HuH-7 (cell line): ENCODE measurements at regions not wholly inside any gene's neighbourhood (a gene's known extent, or its start where the extent isn't known, plus 50 kb on each side); places are given as distances from the start of the nearest gene placed in this dataset.

Experiments
- DNase-seq: peaks from one replicate; pipeline ENCODE4 v3.0.0; 2011; ENCODE audit warnings: low spot score

DNA sequence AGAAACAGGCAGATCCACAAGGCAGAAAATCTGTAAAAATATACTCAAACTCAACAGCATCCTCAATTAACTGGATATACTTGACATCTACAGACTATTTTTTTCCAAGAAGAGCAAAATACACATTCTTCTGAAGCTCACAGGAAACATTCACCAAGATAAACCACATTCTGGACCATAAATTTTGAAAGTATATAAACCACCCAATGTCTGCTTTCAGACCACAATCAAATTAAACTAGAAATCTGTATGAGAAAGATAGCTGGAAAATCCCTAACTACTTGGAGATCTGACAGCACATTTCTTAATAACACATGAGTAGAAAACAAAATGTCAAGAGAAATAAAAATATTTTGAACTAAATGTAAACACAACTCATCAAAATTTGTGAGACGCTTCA lies 195.5 kb downstream of the ERMARD start:
- DNase-seq: no peak

DNA sequence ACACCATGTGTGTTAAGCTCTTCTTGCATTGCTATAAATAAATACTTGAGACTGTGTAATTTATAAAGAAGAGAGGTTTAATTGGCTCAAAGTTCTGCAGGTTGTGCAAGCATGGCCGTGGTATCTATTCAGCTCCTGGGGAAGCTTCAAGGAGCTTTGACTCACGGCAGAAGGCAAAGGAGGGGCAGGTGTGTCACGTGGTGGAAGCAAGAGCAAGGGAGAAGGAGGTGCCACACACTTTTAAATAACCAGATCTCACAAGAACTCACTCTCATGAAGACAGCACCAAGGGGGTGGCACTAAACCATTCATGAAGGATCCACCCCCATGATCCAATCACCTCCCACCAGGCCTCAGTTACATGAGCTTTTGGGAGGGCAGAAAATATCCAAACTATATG lies 193.7 kb downstream of the ERMARD start:
- no peak for DNase-seq

DNA sequence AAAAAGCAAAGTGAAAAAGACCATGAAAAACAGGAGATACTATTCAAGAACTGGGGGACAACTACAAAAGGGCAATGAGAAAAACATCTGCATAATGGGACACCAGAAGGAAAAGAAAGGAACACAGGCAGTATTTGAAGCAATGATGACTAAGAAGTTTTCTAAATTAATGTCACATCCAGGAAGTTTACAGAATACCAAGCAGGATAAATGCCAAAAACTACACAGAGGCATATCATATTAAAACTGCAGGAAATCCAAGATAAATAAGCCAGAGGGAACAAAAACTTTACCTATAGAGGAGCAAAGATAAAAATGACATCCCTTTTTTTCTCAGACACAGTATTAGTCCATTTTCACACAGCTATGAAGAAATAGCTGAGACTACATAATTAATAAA lies 193.0 kb downstream of the ERMARD start:
- DNase-seq: no peak

DNA sequence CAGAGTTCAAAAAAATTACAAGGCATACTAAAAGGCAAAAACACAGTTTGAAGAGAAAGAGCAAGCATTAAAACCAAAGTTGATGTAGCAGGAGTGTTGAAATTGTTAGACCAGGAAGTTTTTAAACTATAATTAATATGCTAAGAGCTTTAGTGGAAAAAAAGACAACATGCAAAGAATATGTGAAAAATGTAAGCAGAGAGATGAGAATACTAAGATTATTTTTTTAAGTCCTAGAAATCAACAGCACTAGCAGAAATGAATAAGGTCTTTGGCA lies 192.6 kb downstream of the ERMARD start:
- DNase-seq: no peak

DNA sequence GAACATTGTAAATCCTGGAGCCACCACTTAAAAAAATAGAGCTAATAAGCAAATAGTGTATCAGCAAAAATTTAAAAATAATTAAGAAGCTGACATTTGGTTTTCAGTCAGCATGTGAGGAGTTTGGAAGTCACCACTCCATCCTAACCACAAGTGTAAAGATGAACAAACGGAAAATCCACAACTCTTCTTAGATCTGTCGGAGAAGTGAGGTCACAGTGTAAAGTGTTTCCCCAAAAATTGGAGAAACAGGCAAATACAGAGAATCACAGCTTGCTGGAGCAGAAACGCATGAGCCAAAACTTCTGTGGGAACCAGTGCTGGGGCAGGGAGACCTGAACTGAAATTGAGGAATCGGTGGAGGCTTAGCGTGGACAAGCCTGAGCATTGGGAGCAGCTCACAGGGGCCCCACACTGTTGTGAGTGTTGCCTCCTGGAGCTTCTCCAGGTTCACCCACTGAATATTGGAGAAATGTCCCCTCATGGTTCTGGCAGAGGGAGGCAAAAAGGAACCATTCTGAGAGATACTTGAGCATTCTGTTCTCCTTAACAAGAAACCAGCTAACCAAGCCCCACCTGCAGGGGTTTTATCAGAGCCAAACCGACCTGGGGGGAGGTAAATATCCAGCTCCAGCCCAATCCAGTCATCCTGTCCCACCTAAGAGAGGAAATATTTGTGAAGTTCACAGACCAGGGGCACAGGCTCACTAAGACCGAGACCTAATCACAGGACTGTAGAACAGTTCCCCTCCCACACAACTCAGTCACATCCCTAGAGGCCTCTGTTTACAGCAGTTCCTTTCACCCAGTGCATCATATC lies 192.0 kb downstream of the ERMARD start:
- DNase-seq: no peak

DNA sequence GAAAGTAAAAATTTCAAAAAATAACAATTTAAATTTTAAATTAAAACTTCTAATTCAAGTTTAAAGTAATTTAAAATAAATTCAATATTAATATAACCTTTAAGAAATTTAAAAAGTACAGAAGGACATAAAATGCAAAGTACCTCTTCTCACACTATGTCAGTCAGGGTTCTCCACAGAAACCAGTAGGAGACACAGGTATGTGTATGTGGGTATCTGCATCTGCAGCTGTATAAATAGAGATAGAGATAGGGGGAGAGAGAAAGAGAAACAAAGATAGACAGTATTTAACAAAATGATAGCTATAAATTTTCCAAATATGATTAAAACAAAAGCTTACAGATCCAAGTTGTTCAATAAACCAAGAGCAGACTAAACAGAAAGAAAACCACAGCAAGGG lies 190.8 kb downstream of the ERMARD start:
- no peak for DNase-seq

DNA sequence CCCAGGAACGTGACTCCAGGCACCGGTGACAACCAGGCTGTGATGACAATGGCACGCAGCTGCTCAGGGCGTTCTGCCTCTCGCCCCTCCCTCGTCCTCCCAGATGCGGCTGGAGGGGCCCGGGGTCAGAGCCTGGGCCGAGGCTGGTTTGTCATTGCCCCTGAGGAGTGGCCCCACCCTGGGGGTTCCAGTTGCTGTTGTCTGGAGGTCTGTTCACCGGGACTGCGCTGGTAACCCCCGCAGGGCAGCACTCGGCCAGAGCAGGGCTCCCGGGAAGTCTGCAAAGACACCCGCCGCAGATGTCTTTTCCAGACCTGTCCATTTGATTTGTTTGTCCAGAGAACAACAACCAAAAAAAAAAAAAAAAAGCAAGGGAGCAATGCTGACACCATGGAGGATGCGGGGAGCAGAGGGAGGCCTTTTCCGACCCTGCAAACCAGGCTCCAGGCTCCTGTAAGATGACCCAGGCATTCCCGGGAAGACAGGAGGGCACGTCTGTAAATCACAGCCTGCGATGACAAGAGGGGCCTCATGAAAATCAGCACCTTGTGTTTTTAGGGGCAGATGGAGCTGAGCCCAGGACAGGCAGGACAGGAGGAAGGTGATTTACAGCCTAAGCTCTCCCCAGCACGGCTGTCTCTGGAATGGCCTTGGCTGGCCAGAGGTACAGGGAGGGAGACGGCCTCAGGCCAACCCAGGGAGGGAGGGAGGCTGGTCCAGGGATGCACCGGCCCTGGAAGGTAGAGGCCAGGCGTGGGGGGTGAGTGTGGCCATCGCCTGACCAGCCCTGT lies 189.3 kb downstream of the ERMARD start:
- no peak for DNase-seq

DNA sequence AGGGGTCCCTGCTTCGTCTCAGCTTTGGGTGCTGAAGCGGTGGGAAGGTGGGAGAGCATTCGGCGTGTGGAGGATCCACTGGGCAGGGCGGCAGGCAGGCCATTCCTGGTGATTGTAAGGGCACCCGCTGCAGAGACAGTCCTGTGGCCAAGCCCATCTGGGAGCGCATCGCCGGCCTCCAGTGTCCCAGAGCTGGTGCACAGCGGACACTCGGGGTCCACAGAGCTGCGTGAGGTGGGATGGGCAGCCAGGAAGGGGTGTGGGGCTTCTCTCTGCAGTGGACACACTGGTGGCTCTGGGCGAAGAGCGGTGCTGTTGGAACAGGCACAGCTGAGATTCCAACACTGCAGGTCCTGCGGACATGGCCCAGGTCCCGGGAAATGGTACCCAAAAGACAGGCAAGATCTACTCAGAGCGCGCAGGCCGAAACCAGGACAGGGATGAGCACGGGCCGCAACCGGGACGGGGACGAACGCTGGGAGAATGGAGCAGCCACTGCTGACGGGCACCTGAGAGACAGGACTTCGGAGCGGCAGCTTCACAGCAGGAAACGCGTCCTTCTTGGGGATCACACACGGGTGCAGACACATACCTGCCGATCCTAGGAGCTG lies 188.2 kb downstream of the ERMARD start:
- DNase-seq: no peak

DNA sequence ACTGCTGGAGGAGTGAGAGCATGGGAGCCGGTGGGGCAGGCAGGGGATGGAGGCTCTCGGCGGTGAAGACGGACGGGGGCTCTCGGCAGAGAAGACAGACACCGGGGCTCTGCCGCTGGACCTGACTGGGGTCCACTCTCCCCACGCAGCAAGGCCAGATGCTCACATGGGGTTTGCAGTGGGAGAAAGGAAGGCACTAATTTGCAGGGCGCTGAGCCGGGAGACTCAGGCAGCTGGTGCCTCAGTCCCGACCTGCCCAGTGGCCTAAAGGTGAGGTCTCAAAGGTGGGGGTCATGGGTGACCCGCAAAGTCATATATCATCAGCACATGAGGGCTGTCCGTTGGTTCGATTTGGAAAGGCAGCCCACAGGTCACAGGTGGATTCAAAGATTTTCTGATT lies 187.3 kb downstream of the ERMARD start:
- no peak for DNase-seq

DNA sequence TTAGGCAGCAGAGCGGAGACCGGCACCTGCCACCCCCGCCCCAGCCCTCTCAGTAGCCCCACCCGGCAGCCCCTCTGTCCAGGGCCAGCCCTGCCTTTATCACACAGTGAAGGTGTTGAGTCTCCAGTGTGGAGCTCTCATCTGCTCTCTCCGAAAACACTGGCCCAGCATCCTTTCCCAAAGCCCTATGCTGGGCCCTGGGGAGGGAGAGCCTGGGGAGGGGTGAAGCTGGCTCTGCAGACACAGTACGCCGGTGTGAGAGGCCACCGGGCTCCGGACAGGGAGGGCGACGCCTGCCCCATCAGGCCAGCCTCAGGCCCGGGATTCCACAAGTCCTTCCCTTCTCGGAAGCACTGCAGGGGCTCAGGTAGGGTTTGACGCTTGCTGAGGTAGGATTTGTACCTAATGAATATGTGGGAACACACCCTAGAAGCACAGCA lies 186.9 kb downstream of the ERMARD start:
- no peak for DNase-seq

DNA sequence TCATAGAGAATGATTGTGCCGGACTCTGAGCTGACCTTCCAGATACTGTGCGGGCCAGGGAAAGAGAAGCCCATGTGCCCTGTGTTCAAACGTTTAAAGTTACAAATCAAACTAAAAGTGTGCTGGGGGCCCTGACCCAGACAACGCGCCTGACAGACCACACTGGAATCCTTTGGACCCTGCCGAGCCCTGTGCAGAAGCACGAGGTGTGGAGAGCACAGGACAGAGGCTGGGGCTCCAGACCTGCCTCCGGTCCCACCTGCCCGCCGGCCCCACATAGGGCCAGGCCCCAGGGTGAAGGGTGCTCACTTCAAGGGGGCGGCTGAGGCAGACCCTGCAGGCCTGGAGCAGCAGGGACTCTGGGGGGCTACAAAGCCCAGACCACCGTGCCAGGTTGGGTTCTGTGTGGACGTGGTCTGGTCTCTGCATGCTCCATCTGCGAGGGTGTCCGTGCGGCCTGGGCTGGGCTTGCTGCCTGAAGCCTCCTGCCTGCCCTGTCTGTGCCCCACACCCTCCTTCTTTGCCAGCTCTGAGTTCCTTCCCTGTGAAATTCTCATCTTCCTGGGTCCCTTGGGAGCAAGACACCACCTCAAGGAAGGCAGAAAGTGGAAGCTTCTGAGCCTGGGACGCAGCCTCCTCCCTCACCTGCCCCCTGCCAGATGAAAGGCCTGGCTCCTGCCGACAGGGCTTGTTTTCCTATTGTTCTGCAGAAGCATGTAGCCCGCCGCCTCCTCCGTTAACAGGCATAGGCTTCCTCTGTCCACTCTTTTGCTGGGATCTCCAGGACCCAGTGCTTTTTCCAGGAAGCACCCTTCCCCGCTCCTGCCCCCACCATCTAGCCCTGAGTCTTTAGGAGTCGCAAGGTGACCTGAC lies 186.2 kb downstream of the ERMARD start:
- DNase-seq: no peak

DNA sequence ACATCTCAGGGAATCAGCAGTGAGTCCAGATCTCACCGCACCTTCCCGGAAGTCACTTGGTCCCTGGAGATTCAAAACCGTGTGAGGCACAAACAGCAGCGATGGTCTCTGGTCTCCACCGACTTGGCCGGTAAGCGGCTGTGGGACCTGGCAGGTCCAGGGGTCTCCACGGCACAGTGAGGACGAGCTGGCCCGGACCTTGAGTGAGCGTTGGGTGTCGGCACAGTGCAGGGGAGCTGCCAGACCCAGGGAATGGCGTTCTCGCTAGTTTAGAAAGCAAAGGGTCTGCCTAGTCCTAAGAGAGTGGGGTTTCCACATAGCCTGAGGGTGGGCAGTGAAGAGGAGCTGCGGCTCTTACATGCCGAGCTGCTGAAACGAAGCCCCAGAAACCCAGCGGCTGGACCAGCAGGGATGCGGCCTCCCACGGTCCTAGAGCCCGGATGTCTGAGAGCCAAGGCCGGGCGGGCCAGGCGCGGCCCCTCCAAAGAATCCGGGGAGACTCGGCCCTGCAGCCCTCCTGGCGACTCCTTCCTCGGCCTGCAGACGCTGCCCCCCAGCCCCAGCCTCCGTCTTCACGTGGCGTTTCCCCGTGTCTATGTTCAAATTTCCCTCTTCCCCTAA lies 185.0 kb downstream of the ERMARD start:
- no peak for DNase-seq

DNA sequence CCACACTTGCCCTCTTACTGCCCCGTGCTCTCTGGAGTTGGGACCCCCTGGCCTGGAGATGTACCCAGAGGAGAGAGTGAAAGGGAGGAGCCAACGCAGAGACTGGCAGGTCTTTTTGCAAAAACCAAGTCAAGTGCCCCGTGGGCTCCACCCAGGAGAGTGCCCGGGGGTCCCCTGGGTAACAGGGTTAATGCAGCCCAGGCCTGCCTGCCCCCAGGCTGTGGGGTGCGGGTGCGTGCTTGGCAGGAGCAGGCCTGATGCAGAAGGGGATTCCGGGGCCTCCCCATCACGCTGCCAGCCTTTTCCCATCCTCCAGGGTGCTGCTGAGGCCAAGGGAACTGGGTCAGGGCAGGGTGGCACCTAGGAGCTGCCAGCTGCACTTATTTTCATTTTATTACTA lies 184.4 kb downstream of the ERMARD start:
- no peak for DNase-seq

DNA sequence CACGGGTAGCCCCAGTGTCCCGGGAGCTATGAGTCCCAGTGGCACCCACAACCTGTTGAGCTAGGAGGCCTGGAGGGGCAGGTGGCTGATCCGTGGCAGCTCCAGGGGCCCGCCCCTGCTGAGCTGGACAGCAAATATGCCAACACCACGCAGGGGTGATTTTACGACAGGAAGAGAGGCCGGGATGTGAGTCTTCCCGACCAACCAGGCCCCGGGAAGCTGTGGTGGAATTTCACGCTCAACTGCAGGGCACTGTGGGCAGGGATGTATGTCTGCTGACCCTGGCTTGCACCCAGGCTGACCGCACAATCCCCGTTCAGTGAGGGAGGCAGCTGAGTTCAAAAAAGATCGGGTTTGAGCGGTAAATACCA lies 183.9 kb downstream of the ERMARD start:
- DNase-seq: no peak

DNA sequence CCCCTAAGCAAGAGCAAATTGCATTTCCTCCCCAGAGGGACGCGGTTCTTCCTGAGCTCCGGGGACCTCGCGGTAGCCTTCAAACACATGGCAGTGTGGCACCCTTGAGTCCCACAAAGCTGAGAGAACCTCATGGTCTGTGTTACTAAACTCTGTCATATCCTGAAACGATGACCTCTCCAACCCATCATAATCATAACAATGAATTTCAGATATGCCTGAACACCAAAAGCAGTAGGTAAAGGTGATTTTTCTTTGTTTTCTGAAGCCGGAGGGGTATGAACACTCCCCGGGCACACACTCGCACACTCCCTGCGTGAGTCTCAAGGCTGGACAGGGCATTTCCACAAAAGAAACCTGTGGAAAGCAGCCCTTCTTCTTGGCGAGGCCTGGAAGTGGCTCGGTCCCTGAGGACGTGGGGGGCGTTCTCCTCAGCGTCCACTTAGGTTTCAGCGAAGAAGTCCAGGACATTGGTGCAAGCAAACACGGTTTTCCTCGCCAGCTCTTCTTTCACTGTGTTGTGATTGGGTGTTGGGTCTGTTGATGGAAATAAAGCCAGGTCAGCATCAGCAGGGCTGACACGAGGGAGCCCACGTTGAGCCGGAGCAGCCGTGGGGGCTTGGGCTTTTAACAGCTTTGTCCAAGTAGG lies 183.4 kb downstream of the ERMARD start:
- no peak for DNase-seq

DNA sequence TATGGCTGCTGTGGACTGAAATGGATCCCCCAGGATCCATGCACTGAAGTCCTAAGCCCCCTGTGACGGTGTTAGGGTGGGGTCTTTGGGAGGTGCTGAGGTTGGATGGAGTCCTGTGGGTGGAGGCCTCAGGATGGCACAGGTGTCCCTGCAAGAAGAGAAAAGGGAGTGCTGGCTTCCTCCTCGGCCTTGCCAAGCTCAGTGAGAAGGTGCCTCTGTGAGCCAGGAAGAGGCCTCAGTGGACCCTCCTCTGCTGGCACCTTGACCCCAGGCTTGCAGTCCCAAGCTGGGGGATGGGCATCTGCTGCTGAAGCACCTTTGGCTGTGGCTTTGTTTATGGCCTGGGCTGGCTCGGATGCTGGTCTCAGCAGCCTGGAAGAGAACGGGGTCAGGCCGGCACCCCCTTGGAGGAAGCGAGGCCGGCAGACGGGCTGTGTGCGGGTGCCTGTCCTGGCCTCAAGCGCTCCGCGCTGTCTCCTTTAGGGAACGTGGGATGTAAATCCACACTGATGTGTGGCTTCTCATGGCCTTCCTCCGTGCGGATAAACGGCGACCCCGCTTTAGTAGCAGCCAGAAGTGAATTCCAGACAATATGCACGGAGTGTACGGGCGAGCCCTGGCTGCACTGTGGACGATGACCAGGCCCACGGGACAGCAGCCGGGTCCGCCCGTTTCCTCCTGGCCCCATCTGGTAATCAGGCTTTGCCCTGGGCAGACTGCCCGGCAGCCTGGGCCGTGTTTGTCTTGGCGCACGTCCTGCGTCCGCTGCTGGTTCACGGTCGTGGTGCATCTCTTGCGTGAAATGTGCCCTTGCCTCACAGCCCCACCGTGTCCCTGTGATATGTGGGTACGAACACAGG lies 182.6 kb downstream of the ERMARD start:
- DNase-seq: no peak

DNA sequence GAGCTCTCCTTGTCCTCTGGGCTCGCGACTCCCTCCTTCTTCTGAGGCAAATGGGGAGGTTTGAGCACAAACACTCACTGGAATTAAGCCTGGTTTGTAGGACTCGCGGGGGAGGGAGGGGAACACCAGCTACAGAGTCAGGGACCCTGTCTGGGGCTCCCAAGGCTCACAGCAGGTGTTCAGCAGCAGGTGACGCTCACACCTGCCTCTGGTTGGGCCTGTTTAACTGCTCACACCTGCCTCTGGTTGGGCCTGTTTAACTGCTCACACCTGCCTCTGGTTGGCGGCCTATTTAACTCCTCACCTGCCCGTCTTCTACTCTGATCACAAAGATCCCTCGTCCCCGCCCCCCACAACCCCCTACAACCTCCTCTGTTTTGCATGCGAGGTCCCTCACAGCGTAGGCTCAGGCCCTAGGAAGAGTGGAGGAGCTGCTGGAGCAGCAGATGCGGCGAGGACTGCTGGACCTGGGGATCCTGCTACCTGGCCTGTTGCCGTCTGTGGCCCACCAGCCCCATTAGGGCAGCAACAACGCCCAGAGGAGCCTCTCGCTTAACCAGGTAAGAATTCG lies 181.9 kb downstream of the ERMARD start:
- DNase-seq: no peak

DNA sequence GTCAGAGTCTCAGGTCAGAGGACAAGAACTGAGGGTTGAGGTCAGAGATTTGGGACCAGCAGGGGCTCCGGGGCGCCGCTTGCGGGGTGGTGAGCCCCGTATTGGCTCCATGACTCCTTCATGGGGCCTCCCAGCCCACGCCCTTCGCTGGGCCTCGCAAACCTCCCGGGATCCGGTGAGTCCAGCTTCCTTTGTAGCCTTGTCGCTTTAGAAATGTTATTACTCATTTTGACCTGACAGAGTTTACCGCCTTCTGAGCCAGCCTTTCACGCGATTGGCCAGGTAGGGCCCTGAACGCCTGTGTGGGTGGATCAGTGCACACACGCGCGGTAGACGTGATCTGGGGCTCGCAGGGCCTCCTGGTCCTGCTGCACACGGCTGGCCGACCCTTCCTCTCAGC lies 181.1 kb downstream of the ERMARD start:
- no peak for DNase-seq

DNA sequence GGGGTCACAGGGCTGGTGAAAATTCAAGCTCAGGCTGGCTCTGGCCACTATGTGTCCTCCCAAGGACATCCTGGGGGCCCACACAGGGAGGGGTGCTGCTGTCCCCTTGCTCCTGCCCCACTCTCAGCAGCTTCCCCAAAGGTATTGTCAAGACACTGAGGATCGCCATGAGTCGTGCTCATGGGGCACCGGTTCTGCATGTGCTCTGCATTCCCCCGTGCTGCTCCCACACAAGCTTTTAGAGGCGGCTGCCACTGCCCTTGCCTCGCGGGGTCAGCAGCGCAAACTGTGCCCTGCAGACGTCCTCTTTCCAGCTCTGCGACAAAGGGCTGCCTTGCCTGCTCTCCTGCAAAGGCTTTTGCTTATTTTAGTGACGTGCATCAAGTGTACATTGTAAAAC lies 179.8 kb downstream of the ERMARD start:
- DNase-seq: no peak

DNA sequence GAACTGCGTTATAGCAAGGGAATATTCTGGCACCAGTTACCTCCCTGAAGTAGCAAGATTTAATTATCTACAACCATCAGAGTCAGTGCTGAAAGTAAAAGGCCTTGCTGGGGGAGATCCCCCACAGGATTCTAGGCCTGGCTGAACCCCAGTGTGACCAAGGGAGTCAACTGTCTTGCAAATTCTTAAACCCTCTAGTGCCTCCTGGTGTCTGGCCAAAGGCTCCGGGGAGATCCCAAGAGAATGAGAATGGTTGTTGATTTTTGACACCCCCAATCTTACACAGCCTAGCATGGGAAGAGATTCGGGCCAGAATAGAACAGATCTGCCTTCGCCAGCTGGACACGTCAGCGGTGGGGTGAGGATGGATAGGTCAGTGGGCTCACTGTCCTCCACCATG lies 179.4 kb downstream of the ERMARD start:
- DNase-seq: no peak
